Esophagus muscularis mucosa (tissue), 4 donors: ENCODE measurements at regions not wholly inside any gene's neighbourhood (a gene's known extent, or its start where the extent isn't known, plus 50 kb on each side); places are given as distances from the start of the nearest gene placed in this dataset.

Experiments
- DNase-seq: peaks from one replicate; pipeline ENCODE4 v3.0.0-alpha.2; 2017; ENCODE audit errors: extremely low spot score
- H3K27ac ChIP-seq, 4 donors: fragments of 200-600 bp; sonication (generic); replicated peaks in 1 of 4; 1 replicate in 3 of 4; 2 replicates in 1 of 4; pipeline ENCODE4 v1.5.1; 2016 to 2019; ENCODE audit warnings: mild to moderate bottlenecking in 1 of 4
- H3K27me3 ChIP-seq, 4 donors: fragments of 200-600 bp; sonication (generic); one replicate each; pipeline versions ENCODE4 v1.5.1 to v1.6.0; 2016 to 2019
- H3K36me3 ChIP-seq, 4 donors: fragments of 200-600 bp; sonication (generic); one replicate each; pipeline ENCODE4 v1.5.1; 2016 to 2019
- H3K4me1 ChIP-seq, 4 donors: fragments of 200-600 bp; sonication (generic); one replicate each; pipeline ENCODE4 v1.5.1; 2016 to 2019
- H3K4me3 ChIP-seq, 4 donors: fragments of 200-600 bp; sonication (generic); 1 replicate in 2 of 4; 2 replicates in 2 of 4; pipeline ENCODE4 v1.5.1; 2016 to 2019; ENCODE audit warnings: mild to moderate bottlenecking in 4 of 4, moderate library complexity in 1 of 4
- H3K9me3 ChIP-seq, 4 donors: fragments of 200-600 bp; sonication (generic); 1 replicate in 3 of 4; 2 replicates in 1 of 4; pipeline ENCODE4 v1.5.1; 2016 to 2019
- CTCF ChIP-seq, 3 experiments: fragments of 200-600 bp in 2 of 3; fragments of 450-650 bp in 1 of 3; sonication (generic) in 2 of 3; IDR thresholded peaks; one replicate each; pipeline ENCODE4 v1.5.1; 2017 to 2019; ENCODE audit warnings: antibody characterized with exemption in 3 of 3, mild to moderate bottlenecking in 2 of 3, moderate library complexity in 1 of 3
- EP300 ChIP-seq: sonication (generic); formaldehyde crosslinking; IDR thresholded peaks from one replicate; pipeline ENCODE4 v1.6.1; 2017; ENCODE audit warnings: antibody characterized with exemption
- POLR2A ChIP-seq: fragments of 450-650 bp; IDR thresholded peaks from one replicate; pipeline ENCODE4 v1.6.1; 2017; ENCODE audit warnings: antibody characterized with exemption, moderate library complexity, mild to moderate bottlenecking, low read depth
- POLR2AphosphoS5 ChIP-seq, 2 donors: sonication (generic); formaldehyde crosslinking; IDR thresholded peaks; one replicate each; pipeline ENCODE4 v1.6.1; 2017; ENCODE audit warnings: antibody characterized with exemption in 2 of 2
- WGBS: methylation state at CpG from one replicate; pipeline ENCODE4 v1.1.5; 2018; 5-methylcytosine and 5-hydroxymethylcytosine counted together
- intact Hi-C: fragments of 100-400 bp; cut with DNase I; formaldehyde crosslinking; loops from one replicate; pipeline ENCODE4 v1.15.1; 2023

GRCh38 chr18:46360866-46361265, 256.7 kb downstream of the HAUS1 start:
- TF ChIP-seq CTCF (IDR thresholded peaks at IDR 0.05) (no peak), POLR2A (no peak), POLR2AphosphoS5 (IDR thresholded peaks at IDR 0.05) (no peak), EP300 (no peak)
- no peaks in the 10 kb centered on the region for H3K36me3 ChIP-seq
- 52% methylated on average over 3 of the region's 3 CpGs for WGBS
- H3K4me3 ChIP-seq, result no peak overlapping the region
- no peaks in the 10 kb centered on the region for H3K4me1 ChIP-seq
- DNase-seq, result no peak
- no peaks in the 10 kb centered on the region for H3K27me3 ChIP-seq
- intact Hi-C loops, result no loop called here
- no peak overlapping the region for H3K27ac ChIP-seq
- H3K9me3 ChIP-seq, result peaks cover 0 to 10% (median 0%) of the 10 kb centered on the region in 4 donors

DNA sequence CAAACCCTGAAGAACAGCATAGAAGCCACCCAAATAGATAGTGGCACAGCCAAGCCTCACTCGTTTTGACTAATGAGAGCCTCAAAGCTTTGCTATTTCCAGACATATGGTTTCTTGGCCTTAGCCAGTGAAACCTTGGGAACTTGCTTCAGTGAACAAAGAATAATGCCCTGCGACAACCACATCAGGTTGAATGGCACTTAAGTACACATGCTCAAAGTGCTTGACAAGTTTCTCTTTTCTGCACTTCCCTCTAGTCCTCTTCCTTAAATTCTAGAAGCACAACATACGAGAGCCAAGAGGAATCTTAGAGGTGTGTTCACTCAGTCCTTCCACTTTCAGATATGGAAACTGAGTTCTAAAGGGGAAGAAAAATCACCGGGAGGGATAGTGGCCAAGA, 258.3 kb downstream of the HAUS1 start:
- peaks cover 0 to 4% (median 1%) of the 10 kb centered on the region in 4 donors for H3K4me1 ChIP-seq
- no peak overlapping the region for H3K4me3 ChIP-seq
- no peaks in the 10 kb centered on the region for H3K27me3 ChIP-seq
- H3K9me3 ChIP-seq, result peaks cover 0 to 10% (median 0%) of the 10 kb centered on the region in 4 donors
- intact Hi-C loops, result no loop called here
- TF ChIP-seq CTCF (IDR thresholded peaks at IDR 0.05) (no peak), EP300 (no peak), POLR2A (no peak), POLR2AphosphoS5 (IDR thresholded peaks at IDR 0.05) (no peak)
- no peaks in the 10 kb centered on the region for H3K36me3 ChIP-seq
- no peak overlapping the region for H3K27ac ChIP-seq
- 79% methylated on average over 4 of the region's 4 CpGs for WGBS
- DNase-seq, result no peak

GRCh38 chr18:46364048-46364447, 259.9 kb downstream of the HAUS1 start:
- no peak overlapping the region for H3K27ac ChIP-seq
- H3K4me1 ChIP-seq, result peaks cover 0 to 4% (median 1%) of the 10 kb centered on the region in 4 donors
- intact Hi-C loops, result no loop called here
- 95% methylated on average over 5 of the region's 5 CpGs for WGBS
- peaks cover 0 to 10% (median 0%) of the 10 kb centered on the region in 4 donors for H3K9me3 ChIP-seq
- no peaks in the 10 kb centered on the region for H3K36me3 ChIP-seq
- DNase-seq, result no peak
- no peak for TF ChIP-seq CTCF (IDR thresholded peaks at IDR 0.05)
- TF ChIP-seq EP300, result no peak
- TF ChIP-seq POLR2AphosphoS5 (IDR thresholded peaks at IDR 0.05), result no peak
- TF ChIP-seq POLR2A, result no peak
- H3K4me3 ChIP-seq, result no peak overlapping the region
- H3K27me3 ChIP-seq, result no peaks in the 10 kb centered on the region

DNA sequence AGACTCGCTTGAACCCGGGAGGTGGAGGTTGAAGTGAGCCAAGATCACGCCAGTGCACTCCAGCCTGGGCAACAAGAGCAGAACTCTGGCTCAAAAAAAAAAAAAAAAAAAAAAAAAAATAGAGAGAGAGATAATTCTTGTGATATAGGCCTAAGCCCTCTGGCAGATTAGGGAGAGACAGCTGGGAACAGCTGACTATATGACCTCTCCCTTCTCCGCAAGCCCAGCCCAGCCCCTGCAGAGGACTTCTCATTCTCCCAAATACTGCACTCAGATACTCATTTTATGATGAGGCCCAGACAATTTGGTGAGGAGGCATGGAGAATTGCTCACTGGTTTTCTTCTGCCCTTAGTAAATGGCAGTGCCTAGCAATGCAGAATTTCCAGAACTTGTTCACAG, 262.0 kb downstream of the HAUS1 start:
- Histone ChIP-seq H3K4me3 (no peak overlapping the region), H3K9me3 (no peaks in the 10 kb centered on the region)
- WGBS, result 83% methylated on average over 4 of the region's 4 CpGs

More for the DNA sequence above, 262.0 kb downstream of the HAUS1 start:
- no peak for DNase-seq
- H3K4me1 ChIP-seq, result peaks cover 0 to 4% (median 1%) of the 10 kb centered on the region in 4 donors
- H3K36me3 ChIP-seq, result no peaks in the 10 kb centered on the region
- no peak overlapping the region for H3K27ac ChIP-seq
- intact Hi-C loops, result no loop called here
- H3K27me3 ChIP-seq, result no peaks in the 10 kb centered on the region
- TF ChIP-seq POLR2AphosphoS5 (IDR thresholded peaks at IDR 0.05), result no peak
- no peak for TF ChIP-seq EP300
- no peak for TF ChIP-seq POLR2A
- TF ChIP-seq CTCF (IDR thresholded peaks at IDR 0.05), result no peak
